AG04450 (cell line): ENCODE measurements at regions not wholly inside any gene's neighbourhood (a gene's known extent, or its start where the extent isn't known, plus 50 kb on each side); places are given as distances from the start of the nearest gene placed in this dataset.
A peak's percentile ranks its signal among the peaks of the same experiment; 100 is the strongest.

Source experiments
- CTCF ChIA-PET: fragments of 300-600, 350-600 bp; formaldehyde crosslinking; extraction: SDS; loops from one replicate; lab custom pipeline; 2022; ENCODE audit warnings: antibody characterized with exemption, inconsistent platforms; lab: Charles Lee
- POLR2A ChIA-PET: fragments of 350-600 bp; formaldehyde crosslinking; extraction: SDS; loops from one replicate; lab custom pipeline; 2021; ENCODE audit warnings: antibody characterized with exemption, inconsistent platforms; lab: Yijun Ruan, JAX
- DNase-seq: peaks from one replicate; pipeline ENCODE4 v3.0.0-alpha.2; 2011; ENCODE audit warnings: low read depth, low spot score
- H3K27ac ChIP-seq: one replicate; pipeline ENCODE4 v1.5.1; 2012; ENCODE audit warnings: low read depth, low read length, control low read depth
- H3K27me3 ChIP-seq: one replicate; pipeline ENCODE4 v1.6.0; 2012; ENCODE audit warnings: low read length; ENCODE audit not compliant: control insufficient read depth, insufficient read depth
- H3K4me3 ChIP-seq: 2 replicates; pipeline ENCODE4 v1.5.1; 2011; ENCODE audit warnings: mild to moderate bottlenecking, low read depth, low read length, control low read depth
- H3K9me3 ChIP-seq: 2 replicates; pipeline ENCODE4 v1.5.1; 2012; ENCODE audit warnings: low read length; ENCODE audit not compliant: control insufficient read depth, insufficient read depth
- TF ChIP-seq, protein P1 (sequence below): IDR thresholded peaks from 2 replicates; pipeline ENCODE4 v1.5.1; 2011; ENCODE audit warnings: low read depth, low read length, control low read depth, inconsistent platforms

DNA sequence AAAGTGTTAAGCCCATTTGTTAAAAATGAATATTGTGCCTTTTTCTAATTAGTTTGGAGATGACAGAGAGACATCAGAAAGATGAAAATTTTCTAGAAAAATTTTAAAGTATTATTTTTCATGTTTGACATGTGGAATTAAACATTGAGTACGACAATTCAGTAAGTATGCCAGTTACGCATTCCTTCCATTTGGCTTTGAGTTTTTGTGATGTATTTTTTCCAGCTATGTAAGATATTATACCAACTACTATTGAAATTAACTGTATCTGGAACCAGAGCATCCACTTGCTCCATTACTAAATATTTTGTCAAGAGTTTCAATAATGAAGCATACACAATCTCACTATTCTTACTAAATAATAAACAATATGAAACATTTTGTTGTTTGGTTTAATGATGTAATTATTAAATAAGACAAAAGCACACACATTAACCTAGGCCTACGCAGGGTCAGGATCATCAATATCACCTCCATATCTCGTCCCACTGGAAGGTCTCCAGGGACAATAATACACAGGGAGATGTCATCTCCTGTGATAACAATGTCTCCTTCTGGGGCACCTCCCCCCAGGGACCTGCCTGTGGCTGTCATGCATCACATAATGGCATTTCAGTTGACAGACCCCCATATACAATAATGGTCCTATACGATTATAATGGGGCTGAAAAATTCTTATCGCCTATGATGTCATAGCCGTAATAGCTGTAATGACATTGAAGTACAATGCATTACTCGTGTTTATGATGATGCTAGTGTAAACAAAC lies 274.1 kb downstream of the REEP3 start:
- CTCF ChIA-PET: no interaction called here

DNA sequence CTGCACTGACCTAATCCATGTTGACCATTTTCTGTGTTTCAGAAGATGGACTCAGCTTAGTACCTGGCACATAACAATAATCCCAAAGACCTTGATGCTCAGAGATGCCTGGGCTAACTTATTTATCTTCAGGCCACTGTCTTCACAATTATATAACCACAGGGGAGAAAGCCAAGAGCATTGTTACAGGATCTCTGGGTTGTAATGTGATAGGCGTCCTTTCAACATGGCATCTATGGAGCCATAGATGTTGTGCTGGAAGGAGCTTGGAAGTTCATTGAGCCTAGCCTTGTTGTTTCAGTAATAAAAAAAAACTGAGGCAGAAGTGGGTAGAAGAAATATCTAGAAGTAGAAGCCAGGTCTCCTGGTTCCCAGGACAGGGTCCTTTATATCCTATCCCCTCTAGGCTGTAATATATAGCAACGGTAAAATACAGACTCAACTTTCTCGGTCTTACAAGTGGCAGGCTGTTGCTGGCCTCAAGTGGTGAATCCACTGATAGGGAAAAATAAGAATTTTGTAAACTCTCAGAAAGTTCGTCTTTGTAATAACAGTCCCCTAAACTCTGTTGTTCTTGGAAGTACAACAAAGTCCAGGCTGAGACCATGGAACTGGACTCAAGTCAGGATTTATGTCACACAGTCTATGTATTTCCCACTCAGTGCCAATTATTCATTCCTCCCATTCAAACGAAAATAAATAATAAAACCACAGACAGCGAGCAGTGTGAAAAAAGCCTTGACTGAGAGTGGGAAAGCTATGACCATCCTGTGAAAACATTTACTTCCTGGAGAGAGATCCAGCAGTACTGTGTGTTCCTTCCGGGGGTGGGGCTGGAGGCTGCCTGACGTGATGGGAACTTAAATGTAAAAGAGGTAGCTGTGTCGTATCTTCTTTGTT lies 277.6 kb downstream of the REEP3 start:
- H3K27ac ChIP-seq: no peak overlapping the region
- peaks cover 3% of the 10 kb centered on the region for H3K27me3 ChIP-seq
- TF ChIP-seq, protein P1, sequence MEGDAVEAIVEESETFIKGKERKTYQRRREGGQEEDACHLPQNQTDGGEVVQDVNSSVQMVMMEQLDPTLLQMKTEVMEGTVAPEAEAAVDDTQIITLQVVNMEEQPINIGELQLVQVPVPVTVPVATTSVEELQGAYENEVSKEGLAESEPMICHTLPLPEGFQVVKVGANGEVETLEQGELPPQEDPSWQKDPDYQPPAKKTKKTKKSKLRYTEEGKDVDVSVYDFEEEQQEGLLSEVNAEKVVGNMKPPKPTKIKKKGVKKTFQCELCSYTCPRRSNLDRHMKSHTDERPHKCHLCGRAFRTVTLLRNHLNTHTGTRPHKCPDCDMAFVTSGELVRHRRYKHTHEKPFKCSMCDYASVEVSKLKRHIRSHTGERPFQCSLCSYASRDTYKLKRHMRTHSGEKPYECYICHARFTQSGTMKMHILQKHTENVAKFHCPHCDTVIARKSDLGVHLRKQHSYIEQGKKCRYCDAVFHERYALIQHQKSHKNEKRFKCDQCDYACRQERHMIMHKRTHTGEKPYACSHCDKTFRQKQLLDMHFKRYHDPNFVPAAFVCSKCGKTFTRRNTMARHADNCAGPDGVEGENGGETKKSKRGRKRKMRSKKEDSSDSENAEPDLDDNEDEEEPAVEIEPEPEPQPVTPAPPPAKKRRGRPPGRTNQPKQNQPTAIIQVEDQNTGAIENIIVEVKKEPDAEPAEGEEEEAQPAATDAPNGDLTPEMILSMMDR: no peak
- DNase-seq: peak; percentile 11
- CTCF ChIA-PET: interaction anchor here (1.4 kb wide), 1 partner anchor 21 kb away, joined by 16 read pairs; no protein-coding TSS in a partner anchor
- no peak overlapping the region for H3K4me3 ChIP-seq
- no peaks in the 10 kb centered on the region for H3K9me3 ChIP-seq
- POLR2A ChIA-PET: no interaction called here

More for the DNA sequence above, 274.1 kb downstream of the REEP3 start:
- POLR2A ChIA-PET: no interaction called here
- H3K27me3 ChIP-seq: no peaks in the 10 kb centered on the region
- DNase-seq: no peak
- H3K4me3 ChIP-seq: no peak overlapping the region
- no peaks in the 10 kb centered on the region for H3K9me3 ChIP-seq
- TF ChIP-seq, protein P1: no peak
- H3K27ac ChIP-seq: no peak overlapping the region

DNA sequence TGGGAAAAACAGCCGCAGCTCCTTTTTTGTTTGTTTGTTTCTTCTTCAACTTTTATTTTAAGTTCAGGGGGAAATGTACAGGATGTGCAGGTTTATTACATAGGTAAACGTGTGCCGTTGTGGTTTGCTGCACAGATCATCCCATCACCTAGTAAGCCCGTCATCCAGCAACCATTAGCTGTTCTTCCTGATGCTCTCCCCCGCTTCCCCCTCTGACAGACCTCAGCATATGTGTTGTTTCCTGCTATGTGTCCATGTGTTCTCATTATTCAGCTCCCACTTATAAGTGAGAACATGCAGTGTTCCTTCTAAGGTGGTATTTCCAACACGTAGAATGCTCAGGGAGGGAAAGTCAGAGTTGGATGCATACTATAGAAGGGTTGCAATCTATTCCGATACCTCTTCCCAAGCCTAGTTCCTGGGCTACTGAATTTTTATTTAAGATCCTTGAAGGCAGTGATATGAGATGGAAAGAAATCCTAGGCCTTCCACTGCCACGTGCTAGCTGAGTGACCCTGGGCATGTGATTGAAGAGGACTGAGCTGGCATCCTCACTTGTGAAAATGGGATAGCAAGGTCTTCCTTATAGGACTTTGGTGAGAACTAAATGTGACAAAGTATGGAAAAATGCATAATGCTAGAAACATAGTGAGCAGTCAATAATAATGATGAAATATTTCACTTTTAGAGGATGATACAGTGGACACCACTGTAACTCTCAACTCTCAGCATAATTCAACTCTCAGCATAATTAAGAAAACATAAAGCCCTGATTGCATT lies 278.5 kb downstream of the REEP3 start:
- no peak overlapping the region for H3K27ac ChIP-seq
- H3K27me3 ChIP-seq: peaks cover 3% of the 10 kb centered on the region
- ChIA-PET POLR2A (no interaction called here), CTCF (interaction anchor here (1.4 kb wide), 1 partner anchor 20 kb away, joined by 16 read pairs; no protein-coding TSS in a partner anchor)
- no peak overlapping the region for H3K4me3 ChIP-seq
- TF ChIP-seq, protein P1: no peak
- DNase-seq: no peak
- no peaks in the 10 kb centered on the region for H3K9me3 ChIP-seq

DNA sequence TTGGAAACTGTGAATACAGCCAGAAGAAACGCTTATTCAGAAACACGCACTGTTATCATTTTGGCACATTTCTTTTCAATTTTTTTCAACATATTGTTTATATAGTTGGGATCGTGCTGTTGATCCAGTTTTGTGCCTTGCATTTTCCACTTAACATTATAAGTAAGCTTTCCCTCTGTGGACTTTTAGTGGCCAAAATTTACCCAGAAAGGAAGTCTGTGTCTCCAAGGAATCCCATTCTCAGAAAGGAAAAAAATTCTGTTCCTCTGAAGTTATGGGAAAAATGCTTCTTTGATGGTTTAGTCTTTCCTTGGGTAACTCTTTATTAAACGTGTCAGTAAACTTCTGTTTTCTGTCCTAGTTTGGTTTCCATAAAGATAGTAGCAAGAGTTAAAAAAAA lies 280.0 kb downstream of the REEP3 start:
- TF ChIP-seq, protein P1: no peak
- CTCF ChIA-PET: interaction anchor here (1.2 kb wide), 1 partner anchor 18 kb away, joined by 5 read pairs; no protein-coding TSS in a partner anchor
- POLR2A ChIA-PET: no interaction called here
- H3K27ac ChIP-seq: no peak overlapping the region
- DNase-seq: no peak
- H3K9me3 ChIP-seq: no peaks in the 10 kb centered on the region
- no peak overlapping the region for H3K4me3 ChIP-seq
- H3K27me3 ChIP-seq: peaks cover 3% of the 10 kb centered on the region
